Neuronal stem cell (in vitro differentiated cells): ENCODE measurements at regions not wholly inside any gene's neighbourhood (a gene's known extent, or its start where the extent isn't known, plus 50 kb on each side); places are given as distances from the start of the nearest gene placed in this dataset.

ENCODE experiments used
- DNase-seq: peaks from one replicate; pipeline ENCODE4 v3.0.0-alpha.2; 2013; ENCODE audit warnings: low spot score
- H2AFZ ChIP-seq: one replicate; pipeline ENCODE4 v1.6.1; 2013; ENCODE audit warnings: mild to moderate bottlenecking, low read length, inconsistent platforms
- H2AK5ac ChIP-seq: 2 replicates; pipeline ENCODE4 v1.6.1; 2013; ENCODE audit warnings: low read depth, mild to moderate bottlenecking, inconsistent platforms, low read length, moderate library complexity, mixed read lengths
- H2BK120ac ChIP-seq: 2 replicates; pipeline ENCODE4 v1.6.1; 2013; ENCODE audit warnings: low read depth, mild to moderate bottlenecking, inconsistent platforms, low read length, moderate library complexity, mixed read lengths
- H2BK12ac ChIP-seq: one replicate; pipeline ENCODE4 v1.6.1; 2013; ENCODE audit warnings: low read length, inconsistent platforms
- H2BK15ac ChIP-seq: 2 replicates; pipeline ENCODE4 v1.6.1; 2013; ENCODE audit warnings: mild to moderate bottlenecking, low read length, inconsistent platforms, mixed read lengths
- H2BK5ac ChIP-seq: one replicate; pipeline ENCODE4 v1.6.1; 2013; ENCODE audit warnings: inconsistent platforms, mild to moderate bottlenecking, low read length, moderate library complexity
- H3K14ac ChIP-seq: one replicate; pipeline ENCODE4 v1.6.1; 2013; ENCODE audit warnings: low read length, inconsistent platforms
- H3K18ac ChIP-seq: 2 replicates; pipeline ENCODE4 v1.6.1; 2013; ENCODE audit warnings: low read length, inconsistent platforms
- H3K23ac ChIP-seq: 2 replicates; pipeline ENCODE4 v1.6.1; 2013; ENCODE audit warnings: low read depth, mild to moderate bottlenecking, mixed read lengths, low read length, inconsistent platforms; ENCODE audit not compliant: poor library complexity
- H3K27ac ChIP-seq: replicated peaks from 3 replicates; pipeline ENCODE4 v1.5.1; 2013; ENCODE audit warnings: low read length, inconsistent platforms
- H3K27me3 ChIP-seq, 3 experiments: 2 replicates each; pipeline ENCODE4 v1.6.1; 2013; ENCODE audit warnings: low read length in 3 of 3, mild to moderate bottlenecking in 2 of 3, inconsistent platforms in 1 of 3, low read depth in 1 of 3, mixed read lengths in 1 of 3, moderate library complexity in 1 of 3; ENCODE audit not compliant: control insufficient read depth in 3 of 3, insufficient read depth in 3 of 3
- H3K36me3 ChIP-seq, 2 donors: replicated peaks in 1 of 2; 2 replicates each; pipeline ENCODE4 v1.6.1; 2013; ENCODE audit warnings: low read length in 2 of 2; ENCODE audit not compliant: control insufficient read depth in 2 of 2, insufficient read depth in 2 of 2
- H3K4ac ChIP-seq: 2 replicates; pipeline ENCODE4 v1.6.1; 2013; ENCODE audit warnings: inconsistent platforms, mild to moderate bottlenecking, low read length, moderate library complexity
- H3K4me1 ChIP-seq, 2 donors: 1 replicate in 1 of 2; 2 replicates in 1 of 2; pipeline ENCODE4 v1.6.1; 2013; ENCODE audit warnings: low read length in 2 of 2, low read depth in 1 of 2; ENCODE audit not compliant: control insufficient read depth in 2 of 2, insufficient read depth in 1 of 2
- H3K4me2 ChIP-seq: one replicate; pipeline ENCODE4 v1.6.1; 2013; ENCODE audit warnings: mild to moderate bottlenecking, low read length, inconsistent platforms; ENCODE audit not compliant: insufficient read depth, poor library complexity, severe bottlenecking
- H3K4me3 ChIP-seq, 2 donors: 2 replicates each; pipeline ENCODE4 v1.5.1; 2013; ENCODE audit warnings: low read length in 2 of 2, mild to moderate bottlenecking in 2 of 2, inconsistent platforms in 1 of 2, moderate library complexity in 1 of 2
- H3K79me1 ChIP-seq: one replicate; pipeline ENCODE4 v1.6.1; 2013; ENCODE audit warnings: low read depth, mild to moderate bottlenecking, inconsistent platforms, low read length, moderate library complexity
- H3K9ac ChIP-seq: one replicate; pipeline ENCODE4 v1.6.1; 2013; ENCODE audit warnings: mild to moderate bottlenecking, low read depth, low read length, inconsistent platforms; ENCODE audit not compliant: poor library complexity
- H3K9me3 ChIP-seq, 2 donors: replicated peaks in 1 of 2; 2 replicates each; pipeline versions ENCODE3 to v1.6.1; 2013; ENCODE audit warnings: low read length in 2 of 2, mild to moderate bottlenecking in 2 of 2, inconsistent platforms in 1 of 2, low read depth in 1 of 2, mixed read lengths in 1 of 2, moderate library complexity in 1 of 2; ENCODE audit not compliant: control insufficient read depth in 2 of 2, insufficient read depth in 1 of 2
- H4K8ac ChIP-seq: one replicate; pipeline ENCODE4 v1.6.1; 2013; ENCODE audit warnings: low read depth, mild to moderate bottlenecking, inconsistent platforms, low read length, moderate library complexity
- H4K91ac ChIP-seq: one replicate; pipeline ENCODE4 v1.6.1; 2013; ENCODE audit warnings: low read length, low read depth, mild to moderate bottlenecking, inconsistent platforms; ENCODE audit not compliant: poor library complexity
- WGBS, 2 donors: extraction: QIAGEN DNeasy Blood & Tissue Kit; methylation state at CpG; one replicate each; pipeline ENCODE4 v1.1.7; 2013; ENCODE audit warnings: missing lambda C conversion rate in 2 of 2, mixed read lengths in 1 of 2; ENCODE audit not compliant: insufficient read length in 2 of 2, insufficient replicate concordance in 1 of 2; ENCODE audit errors: extremely low coverage in 2 of 2; 5-methylcytosine and 5-hydroxymethylcytosine counted together

GRCh38 chr5:145408048-145408341, 427.1 kb downstream of the PRELID2 start:
- WGBS, 2 donors = no CpG with 5 or more reads among the region's 1 CpG

GRCh38 chr5:145407300-145408047, 427.7 kb downstream of the PRELID2 start:
- H3K4me3 ChIP-seq = no peak overlapping the region
- no peaks in the 10 kb centered on the region for H3K4me1 ChIP-seq
- no peak overlapping the region for H4K91ac ChIP-seq
- H3K27ac ChIP-seq = no peak overlapping the region
- no peak overlapping the region for H2BK12ac ChIP-seq
- H2BK120ac ChIP-seq = no peak overlapping the region
- H2BK5ac ChIP-seq = no peak overlapping the region
- H3K9me3 ChIP-seq = peaks cover 5 to 8% of the 10 kb centered on the region in 2 donors
- no peak overlapping the region for H3K23ac ChIP-seq
- no peak overlapping the region for H2AK5ac ChIP-seq
- H2AFZ ChIP-seq = no peak overlapping the region
- H4K8ac ChIP-seq = no peak overlapping the region
- H3K18ac ChIP-seq = no peak overlapping the region
- no peak overlapping the region for H3K14ac ChIP-seq
- H3K9ac ChIP-seq = no peak overlapping the region
- no peaks in the 10 kb centered on the region for H3K36me3 ChIP-seq
- no peak overlapping the region for H3K4ac ChIP-seq
- H3K79me1 ChIP-seq = no peaks in the 10 kb centered on the region
- H3K27me3 ChIP-seq = no peaks in the 10 kb centered on the region
- WGBS, 2 donors = no CpG with 5 or more reads among the region's 2 CpGs
- no peak overlapping the region for H3K4me2 ChIP-seq
- no peak for DNase-seq
- H2BK15ac ChIP-seq = no peak overlapping the region

More at GRCh38 chr5:145408048-145408341, 427.1 kb downstream of the PRELID2 start:
- no peak overlapping the region for H2BK12ac ChIP-seq
- H3K4me1 ChIP-seq = no peaks in the 10 kb centered on the region
- no peak overlapping the region for H2BK120ac ChIP-seq
- no peak overlapping the region for H3K23ac ChIP-seq
- no peak overlapping the region for H2AFZ ChIP-seq
- no peak overlapping the region for H3K9ac ChIP-seq
- H2BK5ac ChIP-seq = no peak overlapping the region
- no peak overlapping the region for H3K4me2 ChIP-seq
- H4K8ac ChIP-seq = no peak overlapping the region
- H3K27me3 ChIP-seq = no peaks in the 10 kb centered on the region
- peaks cover 5 to 8% of the 10 kb centered on the region in 2 donors for H3K9me3 ChIP-seq
- no peak for DNase-seq
- no peak overlapping the region for H3K4me3 ChIP-seq
- no peak overlapping the region for H4K91ac ChIP-seq
- no peaks in the 10 kb centered on the region for H3K79me1 ChIP-seq
- H2BK15ac ChIP-seq = no peak overlapping the region
- no peaks in the 10 kb centered on the region for H3K36me3 ChIP-seq
- no peak overlapping the region for H3K18ac ChIP-seq
- H3K27ac ChIP-seq = no peak overlapping the region
- H3K14ac ChIP-seq = no peak overlapping the region
- no peak overlapping the region for H3K4ac ChIP-seq
- H2AK5ac ChIP-seq = no peak overlapping the region

- H3K4me3 ChIP-seq = no peak overlapping the region
- no peaks in the 10 kb centered on the region for H3K4me1 ChIP-seq
- H2BK12ac ChIP-seq = no peak overlapping the region
- H3K4me2 ChIP-seq = no peak overlapping the region
- no peak overlapping the region for H3K14ac ChIP-seq
- no peaks in the 10 kb centered on the region for H3K36me3 ChIP-seq
- no peak overlapping the region for H4K8ac ChIP-seq
- H3K4ac ChIP-seq = no peak overlapping the region
- no peak for DNase-seq
- peaks cover 2 to 5% of the 10 kb centered on the region in 2 donors for H3K9me3 ChIP-seq
- H3K27me3 ChIP-seq = no peaks in the 10 kb centered on the region
- H2AFZ ChIP-seq = no peak overlapping the region
- H2AK5ac ChIP-seq = no peak overlapping the region
- no CpG with 5 or more reads among the region's 7 CpGs for WGBS, 2 donors
- no peak overlapping the region for H2BK15ac ChIP-seq
- no peaks in the 10 kb centered on the region for H3K79me1 ChIP-seq
- no peak overlapping the region for H2BK120ac ChIP-seq
- H3K9ac ChIP-seq = no peak overlapping the region
- H2BK5ac ChIP-seq = no peak overlapping the region
- H3K18ac ChIP-seq = no peak overlapping the region
- H3K27ac ChIP-seq = no peak overlapping the region
- H3K23ac ChIP-seq = no peak overlapping the region
- no peak overlapping the region for H4K91ac ChIP-seq
Measured at GRCh38 chr5:145403992-145404391, 431.1 kb downstream of the PRELID2 start.

- Histone ChIP-seq H3K14ac (no peak overlapping the region), H3K9me3 (no peaks in the 10 kb centered on the region), H3K79me1 (no peaks in the 10 kb centered on the region), H2BK12ac (no peak overlapping the region), H3K4me1 (no peaks in the 10 kb centered on the region), H2BK15ac (no peak overlapping the region), H3K36me3 (no peaks in the 10 kb centered on the region), H3K9ac (no peak overlapping the region), H4K8ac (no peak overlapping the region), H3K4me2 (no peak overlapping the region), H3K4me3 (no peak overlapping the region), H2BK120ac (no peak overlapping the region), H3K23ac (no peak overlapping the region), H2BK5ac (no peak overlapping the region), H2AFZ (no peak overlapping the region), H3K27ac (no peak overlapping the region), H2AK5ac (no peak overlapping the region), H4K91ac (no peak overlapping the region), H3K27me3 (no peaks in the 10 kb centered on the region), H3K4ac (no peak overlapping the region), H3K18ac (no peak overlapping the region)
- WGBS, 2 donors = no CpG with 5 or more reads among the region's 1 CpG
- DNase-seq = no peak
Measured at GRCh38 chr5:145396888-145397287, 438.3 kb downstream of the PRELID2 start.
